ENCODE measurements at regions not wholly inside any gene's neighbourhood (a gene's known extent, or its start where the extent isn't known, plus 50 kb on each side); places are given as distances from the start of the nearest gene placed in this dataset.
"Not testable (repeated sequence)": the region's sequence is repeated elsewhere in the genome, so short reads cannot be mapped to it uniquely, and the experiment has no call there.

GRCh38 chr6:92362404-92362803 is 1057.0 kb downstream of the EPHA7 start:
- DNase-seq = no peak

- no peak for DNase-seq
These were observed 1057.4 kb downstream of the EPHA7 start for GRCh38 chr6:92361990-92362389.

DNA sequence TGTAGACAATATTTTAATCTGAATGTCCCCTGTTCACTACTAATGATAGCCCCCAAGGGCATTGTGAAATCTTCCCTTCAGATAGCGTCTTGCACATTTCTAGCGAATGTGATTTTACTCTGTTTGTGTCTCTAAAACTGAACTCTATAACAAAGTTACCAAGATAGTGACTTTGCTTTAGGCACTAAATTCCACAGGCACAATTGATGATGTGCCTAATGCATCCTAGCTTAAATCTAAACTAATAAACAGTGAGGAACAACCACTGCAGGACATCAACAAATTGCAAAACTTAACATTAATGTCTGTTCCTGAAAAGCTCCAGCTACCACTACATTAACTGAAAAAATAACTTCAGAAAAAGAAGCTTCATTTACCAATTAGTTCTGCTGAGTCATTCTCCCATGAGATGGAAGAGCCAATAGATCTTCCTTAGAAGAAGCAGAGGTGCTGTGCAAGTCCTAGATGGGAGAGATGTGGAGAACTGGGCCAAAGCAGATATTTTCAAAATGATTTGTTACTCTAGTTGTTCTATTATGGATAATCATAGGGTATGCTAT is 1065.0 kb downstream of the EPHA7 start:
- DNase-seq = no peak

- no peak for DNase-seq
These were observed 1067.2 kb downstream of the EPHA7 start for GRCh38 chr6:92352130-92352529.

- DNase-seq = no peak
These were observed 1078.2 kb downstream of the EPHA7 start for GRCh38 chr6:92341201-92341600.

- no peak for DNase-seq
These were observed 1079.3 kb downstream of the EPHA7 start for GRCh38 chr6:92339936-92340640.

DNA sequence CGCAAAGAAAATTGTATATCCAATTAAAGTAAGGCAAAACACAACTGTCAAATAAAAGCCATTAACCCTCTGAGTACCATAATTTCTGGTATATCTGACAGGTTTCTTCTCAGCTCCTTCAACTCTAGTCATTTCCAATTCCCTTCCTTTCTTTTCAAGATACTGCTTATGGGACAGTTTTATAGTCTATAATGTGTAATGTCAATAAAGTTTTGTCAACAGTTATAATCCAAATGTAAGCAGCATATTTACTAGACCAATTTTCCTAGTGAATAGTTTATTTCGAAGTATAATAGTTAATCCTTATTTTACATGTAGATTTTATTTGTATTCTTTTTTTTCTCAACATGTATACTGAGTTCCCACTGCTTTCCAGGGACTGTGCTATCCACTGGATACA is 1081.8 kb downstream of the EPHA7 start:
- no peak for DNase-seq

DNA sequence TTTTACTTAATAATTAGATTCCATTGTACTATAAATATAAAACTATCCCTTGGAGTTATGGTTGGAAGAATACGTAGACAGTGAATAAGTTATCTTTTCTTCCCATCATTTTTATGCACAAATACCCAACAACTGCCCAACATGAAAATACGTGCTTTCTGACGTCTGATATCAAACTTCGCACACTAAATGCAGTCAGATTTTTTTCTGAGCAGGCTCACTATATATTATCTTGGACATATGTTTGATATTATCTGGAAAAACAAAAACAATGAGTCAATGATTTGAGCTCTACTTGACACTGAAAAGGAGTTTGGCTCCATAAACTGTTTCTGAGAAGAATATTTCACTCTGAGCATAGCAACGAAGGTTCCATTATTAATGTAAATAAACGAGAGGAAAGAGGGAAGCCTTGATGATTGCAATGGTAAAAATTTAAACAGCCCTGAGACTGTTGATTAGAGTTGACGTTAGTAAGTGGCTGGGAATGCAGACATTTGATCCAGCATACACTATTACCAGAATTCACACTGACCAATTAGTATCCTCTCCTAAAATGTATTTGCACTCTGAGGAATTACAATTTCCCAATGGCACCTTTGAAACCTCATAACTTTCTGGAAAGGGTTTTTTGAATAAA is 1090.0 kb downstream of the EPHA7 start:
- DNase-seq = no peak

- no peak for DNase-seq
These were observed 1104.0 kb downstream of the EPHA7 start for GRCh38 chr6:92315312-92315711.

DNA sequence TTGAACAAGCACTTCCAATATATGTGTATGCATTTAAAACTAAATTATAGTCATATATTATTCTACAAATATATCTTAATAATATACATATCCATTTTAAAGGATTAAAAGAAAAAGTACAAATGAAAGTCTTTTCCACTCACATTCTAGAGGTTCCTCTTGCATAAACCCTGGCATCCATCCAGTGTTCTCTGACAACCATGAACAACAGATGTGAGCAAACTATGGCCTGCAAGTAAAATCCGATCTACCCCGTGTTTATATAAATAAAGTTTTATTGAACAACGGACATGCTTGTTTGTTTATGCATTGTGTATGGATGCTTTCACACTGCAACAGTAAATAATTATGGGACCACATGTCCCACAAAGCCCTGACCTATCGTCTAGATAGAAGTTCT is 1122.3 kb downstream of the EPHA7 start:
- no peak for DNase-seq

DNA sequence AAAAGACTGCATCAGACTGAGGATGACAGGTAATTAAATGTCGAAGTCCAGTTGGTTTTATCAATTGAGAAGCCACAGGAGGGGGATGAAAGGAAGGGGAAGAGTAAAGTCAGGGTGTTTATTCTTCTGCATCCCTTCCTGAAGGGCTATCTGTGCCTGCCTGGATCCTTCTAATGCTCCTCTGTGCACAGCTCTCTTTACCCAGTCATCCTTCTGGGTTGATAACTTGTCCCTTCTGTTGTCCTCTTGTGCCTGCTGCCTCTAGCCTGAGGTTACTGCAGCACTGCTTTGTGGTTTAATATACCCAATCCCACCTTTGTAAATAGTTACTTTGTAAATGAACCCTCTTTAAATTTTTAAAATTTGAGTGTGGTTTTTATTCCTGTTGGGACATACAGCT is 1127.3 kb downstream of the EPHA7 start:
- no peak for DNase-seq

- no peak for DNase-seq
These were observed 1129.5 kb downstream of the EPHA7 start for GRCh38 chr6:92289831-92290230.

GRCh38 chr6:92281571-92282076 is 1137.7 kb downstream of the EPHA7 start:
- no peak for DNase-seq

GRCh38 chr6:92275150-92275549 is 1144.2 kb downstream of the EPHA7 start:
- no peak for DNase-seq

- DNase-seq = no peak
These were observed 1144.8 kb downstream of the EPHA7 start for GRCh38 chr6:92274588-92274987.

DNA sequence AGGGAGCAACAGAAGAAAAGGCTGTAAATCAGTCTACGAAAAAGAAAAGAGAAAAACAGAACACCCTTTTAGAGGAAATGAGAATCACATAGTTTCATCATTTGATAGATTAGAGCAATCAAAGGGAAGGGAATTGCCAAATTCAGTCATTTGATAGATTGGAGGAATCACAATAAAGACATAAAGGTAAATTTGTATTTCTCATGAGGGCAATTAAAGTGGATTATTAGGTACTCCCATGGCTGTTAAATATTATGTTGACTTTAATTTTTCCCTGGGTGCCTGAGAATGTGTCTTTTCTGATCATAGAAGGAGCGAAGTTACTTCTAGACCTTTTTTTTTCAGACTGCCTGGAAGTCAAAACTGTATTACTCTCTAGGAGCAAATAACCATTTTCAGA is 1145.7 kb downstream of the EPHA7 start:
- no peak for DNase-seq

GRCh38 chr6:92271091-92271490 is 1148.3 kb downstream of the EPHA7 start:
- no peak for DNase-seq

- no peak for DNase-seq
These were observed 1149.0 kb downstream of the EPHA7 start for GRCh38 chr6:92270365-92270764.

- DNase-seq = no peak
These were observed 1152.0 kb downstream of the EPHA7 start for GRCh38 chr6:92267335-92267734.

GRCh38 chr6:92263864-92264263 is 1155.5 kb downstream of the EPHA7 start:
- no peak for DNase-seq

DNA sequence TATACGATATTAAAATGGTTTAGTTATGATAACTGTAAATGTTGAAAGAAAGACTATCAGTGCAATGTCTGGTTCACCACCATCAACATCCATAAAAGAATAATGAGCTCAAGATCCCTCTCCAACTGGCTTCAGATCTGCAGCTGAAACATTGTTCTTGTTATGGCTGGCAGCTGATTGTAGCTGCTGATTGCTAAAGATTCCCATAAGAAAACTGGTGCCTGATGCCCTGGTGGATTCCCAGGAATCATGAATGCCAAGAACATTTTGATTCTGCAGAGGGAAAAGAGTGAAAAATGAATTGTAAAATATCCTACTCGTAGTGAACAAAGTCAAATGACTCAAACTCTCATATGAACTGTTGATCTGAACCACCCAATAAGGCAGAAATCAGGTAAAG is 1160.2 kb downstream of the EPHA7 start:
- DNase-seq = no peak

DNA sequence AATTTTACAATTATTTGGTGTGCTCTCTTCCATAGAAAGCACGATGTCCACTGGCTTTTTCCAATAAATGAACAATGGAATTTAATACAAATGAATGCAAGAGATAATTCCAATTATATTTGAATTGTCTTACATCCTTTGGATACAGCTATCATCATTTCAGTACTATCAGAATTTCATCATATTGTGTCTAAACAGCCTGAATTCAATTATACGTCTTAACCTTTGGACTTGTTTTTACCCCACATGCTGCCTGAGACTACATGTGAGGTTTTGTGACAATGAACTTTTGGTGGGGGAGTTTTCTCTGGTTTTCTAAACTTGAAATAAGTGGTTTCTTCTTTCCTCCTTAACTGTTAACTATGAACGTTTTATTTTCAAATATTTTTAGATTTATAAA is 1176.0 kb downstream of the EPHA7 start:
- no peak for DNase-seq

GRCh38 chr6:92231171-92231701 is 1188.1 kb downstream of the EPHA7 start:
- DNase-seq = no peak

DNA sequence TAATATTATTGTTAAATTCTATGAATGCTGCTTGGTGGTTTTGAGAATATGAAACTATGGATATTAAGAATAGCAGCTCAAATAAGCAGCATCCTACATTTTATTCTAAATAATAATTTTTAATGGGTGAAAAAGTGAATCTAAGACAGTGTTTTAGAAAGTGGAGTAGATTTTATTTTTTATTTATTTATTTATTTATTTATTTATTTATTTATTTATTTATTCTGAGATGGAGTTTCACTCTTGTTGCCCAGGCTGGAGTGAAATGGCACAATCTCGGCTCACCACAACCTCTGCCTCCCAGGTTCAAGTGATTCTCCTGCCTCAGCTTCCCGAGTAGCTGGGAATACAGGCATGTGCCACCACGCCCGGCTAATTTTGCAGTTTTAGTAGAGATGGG is 1199.4 kb downstream of the EPHA7 start:
- not testable (repeated sequence) for DNase-seq

Measured in activated effector memory CD4-positive, alpha-beta T cell treated with anti-CD3 and anti-CD28 coated beads, Interleukin-2, amount 50 U/mL, for 16 hours (primary cell).